ENCODE measurements at regions not wholly inside any gene's neighbourhood (a gene's known extent, or its start where the extent isn't known, plus 50 kb on each side); places are given as distances from the start of the nearest gene placed in this dataset.
"Not testable (repeated sequence)": the region's sequence is repeated elsewhere in the genome, so short reads cannot be mapped to it uniquely, and the experiment has no call there.

DNA sequence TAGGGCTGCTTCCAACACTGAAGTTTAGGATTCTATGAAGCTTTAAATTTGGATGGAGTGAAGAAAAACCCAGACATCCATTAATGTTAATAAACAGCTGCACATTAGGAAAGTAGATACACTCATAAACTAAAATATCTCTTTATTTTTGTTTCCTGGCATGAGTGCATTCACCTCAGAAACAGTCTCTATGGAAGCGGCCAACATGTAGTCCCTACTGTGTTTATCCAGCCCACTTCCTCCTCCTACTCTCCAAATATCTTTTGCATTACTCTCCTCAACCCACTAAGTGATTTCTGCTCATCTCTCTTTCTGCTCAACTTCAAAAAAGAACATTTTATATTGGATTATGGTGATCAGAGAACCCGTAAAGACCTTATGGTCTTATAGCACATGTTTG, 180.3 kb upstream of the MXRA5 start:
- H3K27me3 Mint-ChIP-seq (ENCODE audit: low read depth, poor library complexity): no peaks in the 10 kb centered on the region
- no peaks in the 10 kb centered on the region for H3K9me3 Mint-ChIP-seq
- H3K4me1 Mint-ChIP-seq: no peaks in the 10 kb centered on the region
- no peak overlapping the region for H3K4me3 Mint-ChIP-seq
- TF ChIP-seq, protein P1, sequence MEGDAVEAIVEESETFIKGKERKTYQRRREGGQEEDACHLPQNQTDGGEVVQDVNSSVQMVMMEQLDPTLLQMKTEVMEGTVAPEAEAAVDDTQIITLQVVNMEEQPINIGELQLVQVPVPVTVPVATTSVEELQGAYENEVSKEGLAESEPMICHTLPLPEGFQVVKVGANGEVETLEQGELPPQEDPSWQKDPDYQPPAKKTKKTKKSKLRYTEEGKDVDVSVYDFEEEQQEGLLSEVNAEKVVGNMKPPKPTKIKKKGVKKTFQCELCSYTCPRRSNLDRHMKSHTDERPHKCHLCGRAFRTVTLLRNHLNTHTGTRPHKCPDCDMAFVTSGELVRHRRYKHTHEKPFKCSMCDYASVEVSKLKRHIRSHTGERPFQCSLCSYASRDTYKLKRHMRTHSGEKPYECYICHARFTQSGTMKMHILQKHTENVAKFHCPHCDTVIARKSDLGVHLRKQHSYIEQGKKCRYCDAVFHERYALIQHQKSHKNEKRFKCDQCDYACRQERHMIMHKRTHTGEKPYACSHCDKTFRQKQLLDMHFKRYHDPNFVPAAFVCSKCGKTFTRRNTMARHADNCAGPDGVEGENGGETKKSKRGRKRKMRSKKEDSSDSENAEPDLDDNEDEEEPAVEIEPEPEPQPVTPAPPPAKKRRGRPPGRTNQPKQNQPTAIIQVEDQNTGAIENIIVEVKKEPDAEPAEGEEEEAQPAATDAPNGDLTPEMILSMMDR (IDR thresholded peaks at IDR 0.05): no peak
- DNase-seq: no peak
- no peak overlapping the region for H3K27ac Mint-ChIP-seq
- H3K36me3 Mint-ChIP-seq (ENCODE audit: low read depth): no peaks in the 10 kb centered on the region

DNA sequence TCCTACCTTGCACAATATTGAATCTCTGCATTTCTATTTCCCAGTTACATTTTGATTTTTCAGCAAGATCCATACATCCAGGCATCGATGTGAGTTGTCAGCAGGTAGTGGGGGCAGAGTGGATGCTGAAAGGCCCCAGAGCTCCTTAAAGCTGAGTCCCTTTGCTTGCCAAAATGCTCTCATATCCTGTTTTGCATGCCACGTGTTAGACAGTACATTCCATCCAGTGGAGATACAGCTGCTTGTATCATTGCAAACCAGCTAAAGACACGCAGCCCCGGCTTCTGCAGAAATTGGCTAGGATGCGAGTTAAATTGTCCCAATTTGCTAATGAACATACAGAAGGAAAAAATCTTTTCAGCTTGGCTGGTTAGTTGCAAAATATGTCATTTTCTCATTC, 179.6 kb upstream of the MXRA5 start:
- no peak for DNase-seq
- TF ChIP-seq, protein P1 (IDR thresholded peaks at IDR 0.05): no peak
- H3K36me3 Mint-ChIP-seq (ENCODE audit: low read depth): no peaks in the 10 kb centered on the region
- no peaks in the 10 kb centered on the region for H3K4me1 Mint-ChIP-seq
- H3K4me3 Mint-ChIP-seq: no peak overlapping the region
- no peaks in the 10 kb centered on the region for H3K9me3 Mint-ChIP-seq
- no peak overlapping the region for H3K27ac Mint-ChIP-seq
- H3K27me3 Mint-ChIP-seq (ENCODE audit: low read depth, poor library complexity): no peaks in the 10 kb centered on the region

DNA sequence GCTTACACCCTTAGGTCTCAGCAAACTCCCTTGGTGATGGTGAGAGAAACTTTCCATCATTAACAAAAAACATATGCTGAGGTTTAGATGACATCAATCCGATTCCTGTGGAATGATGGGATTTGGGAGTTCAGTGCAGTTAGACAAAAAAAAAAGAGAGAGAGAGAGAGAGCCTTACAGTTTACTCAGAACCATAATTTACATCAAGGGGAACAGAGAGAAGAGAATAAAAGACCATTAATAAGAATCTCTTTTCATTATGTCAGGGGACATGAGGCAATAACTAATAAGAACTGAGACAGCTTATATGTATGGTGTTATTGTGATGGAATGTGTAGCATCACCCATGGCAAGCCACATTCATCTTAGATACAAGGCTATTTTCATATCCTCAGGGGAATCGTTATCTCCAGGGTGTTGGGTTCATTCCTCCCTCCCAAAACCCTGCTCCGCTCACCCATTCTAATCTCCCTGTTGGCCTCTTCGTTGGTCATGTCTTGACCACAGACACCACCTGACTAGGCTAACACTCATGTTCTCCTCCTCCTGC, 175.7 kb upstream of the MXRA5 start:
- Mint-ChIP-seq H3K27me3 (ENCODE audit: low read depth, poor library complexity) (peaks cover 4% of the 10 kb centered on the region), H3K4me3 (no peak overlapping the region), H3K36me3 (ENCODE audit: low read depth) (no peaks in the 10 kb centered on the region), H3K4me1 (peaks cover 5% of the 10 kb centered on the region), H3K9me3 (no peaks in the 10 kb centered on the region), H3K27ac (no peak overlapping the region)
- DNase-seq: no peak
- TF ChIP-seq, protein P1 (IDR thresholded peaks at IDR 0.05): no peak

DNA sequence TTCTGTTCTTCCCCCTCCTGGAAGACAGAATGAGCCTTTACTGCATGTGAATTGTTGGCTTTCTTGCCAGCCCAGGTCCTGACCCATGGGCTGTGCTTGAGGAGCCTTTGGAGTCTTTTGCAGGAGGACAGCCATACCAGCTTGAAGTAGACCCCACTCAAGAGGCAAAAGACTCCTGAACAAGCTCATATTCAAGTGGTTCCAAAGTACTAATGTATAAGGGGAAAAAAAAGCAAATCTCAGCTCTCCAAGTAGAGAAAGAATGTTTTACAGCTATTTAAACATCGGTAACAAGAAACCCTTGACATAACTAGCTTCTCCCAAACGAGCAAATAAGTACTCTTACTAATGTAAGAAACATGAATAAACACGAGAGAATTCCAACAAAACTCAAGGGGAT, 174.9 kb upstream of the MXRA5 start:
- Mint-ChIP-seq H3K4me1 (peaks cover 5% of the 10 kb centered on the region), H3K27me3 (ENCODE audit: low read depth, poor library complexity) (peaks cover 4% of the 10 kb centered on the region), H3K36me3 (ENCODE audit: low read depth) (no peaks in the 10 kb centered on the region), H3K4me3 (no peak overlapping the region), H3K27ac (no peak overlapping the region), H3K9me3 (peaks cover 3% of the 10 kb centered on the region)
- TF ChIP-seq, protein P1 (IDR thresholded peaks at IDR 0.05): no peak
- DNase-seq: no peak

DNA sequence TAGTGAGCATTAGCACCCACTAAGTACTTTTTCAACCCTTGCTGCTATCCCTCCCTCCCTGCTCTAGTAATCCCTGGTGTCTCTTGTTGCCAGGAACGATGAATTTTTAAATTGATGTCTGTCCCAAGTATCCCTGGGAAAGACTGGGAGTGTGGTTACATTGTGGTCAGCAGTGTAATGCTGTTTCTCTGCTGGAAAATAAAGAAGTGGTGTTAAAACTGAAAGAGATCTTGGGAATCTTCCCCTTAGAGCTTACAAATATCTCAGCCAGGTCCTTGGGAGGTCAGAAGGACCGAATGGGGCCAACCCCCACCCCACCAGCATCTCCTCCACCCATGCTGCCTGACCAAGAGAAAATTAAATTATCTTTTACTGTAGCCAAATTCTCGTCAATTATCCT, 174.5 kb upstream of the MXRA5 start:
- peaks cover 3% of the 10 kb centered on the region for H3K9me3 Mint-ChIP-seq
- no peak overlapping the region for H3K27ac Mint-ChIP-seq
- DNase-seq: no peak
- no peaks in the 10 kb centered on the region for H3K36me3 Mint-ChIP-seq (ENCODE audit: low read depth)
- TF ChIP-seq, protein P1 (IDR thresholded peaks at IDR 0.05): no peak
- H3K4me1 Mint-ChIP-seq: peaks cover 5% of the 10 kb centered on the region
- no peak overlapping the region for H3K4me3 Mint-ChIP-seq
- peaks cover 4% of the 10 kb centered on the region for H3K27me3 Mint-ChIP-seq (ENCODE audit: low read depth, poor library complexity)

DNA sequence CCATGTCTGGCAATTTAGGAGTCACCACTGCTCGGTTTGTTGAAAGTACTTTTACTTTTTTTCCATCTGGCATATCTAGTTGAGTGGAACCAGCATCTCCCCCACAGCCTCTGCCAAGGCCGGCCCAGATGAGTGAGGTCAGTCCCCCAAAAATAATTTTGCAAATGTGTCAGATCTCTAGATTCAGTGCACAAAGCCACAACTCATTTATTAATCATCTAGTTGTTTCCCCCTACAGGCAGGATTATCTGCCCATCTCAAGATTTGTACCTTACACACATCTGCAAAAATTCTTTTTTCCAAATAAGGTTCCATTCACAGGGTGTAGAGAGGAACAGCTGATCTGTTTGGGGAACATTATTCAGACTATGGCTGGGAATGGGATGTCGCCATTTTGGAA, 174.0 kb upstream of the MXRA5 start:
- H3K9me3 Mint-ChIP-seq: peaks cover 3% of the 10 kb centered on the region
- no peak overlapping the region for H3K27ac Mint-ChIP-seq
- DNase-seq: no peak
- H3K4me1 Mint-ChIP-seq: peaks cover 5% of the 10 kb centered on the region
- no peak overlapping the region for H3K4me3 Mint-ChIP-seq
- peaks cover 4% of the 10 kb centered on the region for H3K27me3 Mint-ChIP-seq (ENCODE audit: low read depth, poor library complexity)
- TF ChIP-seq, protein P1 (IDR thresholded peaks at IDR 0.05): no peak
- H3K36me3 Mint-ChIP-seq (ENCODE audit: low read depth): no peaks in the 10 kb centered on the region

DNA sequence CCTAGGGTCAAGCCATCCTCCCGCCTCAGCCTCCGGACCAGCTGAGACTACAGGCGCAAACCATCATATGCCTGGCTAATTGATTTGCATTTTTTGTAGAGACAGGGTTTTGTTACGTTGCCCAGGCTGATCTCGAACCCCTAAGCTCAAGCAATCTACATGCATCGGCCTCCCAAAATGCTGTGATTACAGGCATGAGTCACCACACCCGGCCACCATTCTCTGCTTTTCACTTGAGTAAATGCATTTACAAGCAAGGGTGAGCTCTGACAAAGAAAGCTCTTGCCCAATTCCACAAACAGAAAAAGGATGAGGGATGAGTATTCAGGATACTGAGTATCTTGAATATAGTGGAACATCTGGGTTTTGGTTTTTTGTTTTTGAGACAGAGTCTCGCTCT, 172.9 kb upstream of the MXRA5 start:
- H3K4me1 Mint-ChIP-seq; H3K27ac Mint-ChIP-seq; H3K36me3 Mint-ChIP-seq (ENCODE audit: low read depth); DNase-seq; H3K27me3 Mint-ChIP-seq (ENCODE audit: low read depth, poor library complexity); H3K9me3 Mint-ChIP-seq; H3K4me3 Mint-ChIP-seq: not testable (repeated sequence)

All from nephron progenitor cell (in vitro differentiated cells).